PFSK-1 (cell line): ENCODE measurements at regions not wholly inside any gene's neighbourhood (a gene's known extent, or its start where the extent isn't known, plus 50 kb on each side); places are given as distances from the start of the nearest gene placed in this dataset.

Experiments used
- POLR2AphosphoS5 ChIP-seq: IDR thresholded peaks from 2 replicates; pipeline ENCODE4 v1.6.1; 2012; ENCODE audit warnings: low read depth, mild to moderate bottlenecking, control low read depth, low read length, moderate library complexity
- TAF1 ChIP-seq: IDR thresholded peaks from 2 replicates; pipeline ENCODE4 v1.6.1; 2012; ENCODE audit warnings: low read length, control low read depth, borderline replicate concordance; ENCODE audit not compliant: insufficient read depth
- TF ChIP-seq, protein P1 (sequence below), 2 experiments: IDR thresholded peaks; 2 replicates each; pipeline versions ENCODE4 v1.6.1 to v1.8.0; 2011 to 2012; ENCODE audit warnings: low read depth in 2 of 2, low read length in 2 of 2, control low read depth in 1 of 2, inconsistent platforms in 1 of 2, mild to moderate bottlenecking in 1 of 2, moderate library complexity in 1 of 2; ENCODE audit not compliant: insufficient read depth in 1 of 2

DNA sequence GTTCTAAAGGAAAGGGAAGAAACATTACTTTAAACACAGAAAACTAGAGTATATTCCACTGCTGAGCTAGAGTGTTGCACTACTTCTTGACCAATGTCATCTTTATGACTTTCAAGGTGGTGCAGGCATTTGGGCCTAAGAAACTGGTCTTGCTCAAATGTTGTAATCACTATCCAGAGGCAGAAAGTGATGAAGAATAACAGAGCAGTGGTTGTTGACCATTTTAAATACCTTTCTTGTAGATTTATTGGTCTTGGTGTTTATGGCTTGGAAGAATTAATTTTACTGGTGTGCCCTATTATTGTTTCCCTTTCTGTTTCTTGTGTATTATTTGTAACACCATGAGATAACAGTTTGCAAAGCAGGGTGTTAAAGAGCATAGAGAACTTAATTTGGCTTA is 56.9 kb upstream of the SCN7A start:
- TF ChIP-seq, protein P1, sequence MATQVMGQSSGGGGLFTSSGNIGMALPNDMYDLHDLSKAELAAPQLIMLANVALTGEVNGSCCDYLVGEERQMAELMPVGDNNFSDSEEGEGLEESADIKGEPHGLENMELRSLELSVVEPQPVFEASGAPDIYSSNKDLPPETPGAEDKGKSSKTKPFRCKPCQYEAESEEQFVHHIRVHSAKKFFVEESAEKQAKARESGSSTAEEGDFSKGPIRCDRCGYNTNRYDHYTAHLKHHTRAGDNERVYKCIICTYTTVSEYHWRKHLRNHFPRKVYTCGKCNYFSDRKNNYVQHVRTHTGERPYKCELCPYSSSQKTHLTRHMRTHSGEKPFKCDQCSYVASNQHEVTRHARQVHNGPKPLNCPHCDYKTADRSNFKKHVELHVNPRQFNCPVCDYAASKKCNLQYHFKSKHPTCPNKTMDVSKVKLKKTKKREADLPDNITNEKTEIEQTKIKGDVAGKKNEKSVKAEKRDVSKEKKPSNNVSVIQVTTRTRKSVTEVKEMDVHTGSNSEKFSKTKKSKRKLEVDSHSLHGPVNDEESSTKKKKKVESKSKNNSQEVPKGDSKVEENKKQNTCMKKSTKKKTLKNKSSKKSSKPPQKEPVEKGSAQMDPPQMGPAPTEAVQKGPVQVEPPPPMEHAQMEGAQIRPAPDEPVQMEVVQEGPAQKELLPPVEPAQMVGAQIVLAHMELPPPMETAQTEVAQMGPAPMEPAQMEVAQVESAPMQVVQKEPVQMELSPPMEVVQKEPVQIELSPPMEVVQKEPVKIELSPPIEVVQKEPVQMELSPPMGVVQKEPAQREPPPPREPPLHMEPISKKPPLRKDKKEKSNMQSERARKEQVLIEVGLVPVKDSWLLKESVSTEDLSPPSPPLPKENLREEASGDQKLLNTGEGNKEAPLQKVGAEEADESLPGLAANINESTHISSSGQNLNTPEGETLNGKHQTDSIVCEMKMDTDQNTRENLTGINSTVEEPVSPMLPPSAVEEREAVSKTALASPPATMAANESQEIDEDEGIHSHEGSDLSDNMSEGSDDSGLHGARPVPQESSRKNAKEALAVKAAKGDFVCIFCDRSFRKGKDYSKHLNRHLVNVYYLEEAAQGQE (IDR thresholded peaks at IDR 0.05; ENCODE audit: insufficient read depth in 1 of 2, low read depth in 2 of 2, low read length in 2 of 2): no peak
- TF ChIP-seq POLR2AphosphoS5 (no peak), TAF1 (no peak)
